ENCODE measurements at regions not wholly inside any gene's neighbourhood (a gene's known extent, or its start where the extent isn't known, plus 50 kb on each side); places are given as distances from the start of the nearest gene placed in this dataset.

- peaks cover 65% of the 10 kb centered on the region for H3K4me1 Mint-ChIP-seq (ENCODE audit: low read depth, unreplicated experiment)
- no peak for FAIRE-seq
Observed at GRCh38 chr6:56806368-56806767, 148.5 kb upstream of the BEND6 start.

GRCh38 chr6:56804996-56805395 lies 149.9 kb upstream of the BEND6 start:
- Histone ChIP-seq H3K4me3 (ENCODE audit: insufficient read depth, low read depth, low read length) (no peak overlapping the region), H3K27me3 (ENCODE audit: insufficient read depth, low read length) (no peaks in the 10 kb centered on the region), H3K9ac (ENCODE audit: low read length) (peak overlapping the region; percentile 64), H4K20me1 (ENCODE audit: insufficient read depth, low read length) (peaks cover 11% of the 10 kb centered on the region), H3K4me1 (ENCODE audit: insufficient read depth, low read length) (peaks cover 61% of the 10 kb centered on the region), H3K27ac (ENCODE audit: low read depth, low read length) (peak overlapping the region; percentile 89), H3K4me2 (ENCODE audit: low read length) (peak overlapping the region; percentile 62), H2AFZ (ENCODE audit: low read depth, low read length) (no peak overlapping the region), H3K9me3 (ENCODE audit: insufficient read depth, low read depth, low read length) (no peaks in the 10 kb centered on the region), H3K36me3 (ENCODE audit: insufficient read depth, low read length) (no peaks in the 10 kb centered on the region), H3K79me2 (ENCODE audit: insufficient read depth, low read length) (peaks cover 96% of the 10 kb centered on the region)
- peak; percentile 86 for DNase-seq (ENCODE audit: low read depth)
- TF ChIP-seq CTCF (IDR thresholded peaks at IDR 0.05; ENCODE audit: insufficient read depth, low read depth, low read length), result no peak
- no peak for TF ChIP-seq EZH2 (IDR thresholded peaks at IDR 0.05; ENCODE audit: insufficient read depth, low read length)
- peak overlapping the region; percentile 93 for H3K27ac Mint-ChIP-seq (ENCODE audit: unreplicated experiment)
- no peak overlapping the region for H3K4me3 Mint-ChIP-seq (ENCODE audit: unreplicated experiment)
- FAIRE-seq, result no peak
- H3K4me1 Mint-ChIP-seq (ENCODE audit: low read depth, unreplicated experiment), result peaks cover 68% of the 10 kb centered on the region
- H3K36me3 Mint-ChIP-seq (ENCODE audit: low read depth, unreplicated experiment), result no peaks in the 10 kb centered on the region
- H3K9me3 Mint-ChIP-seq (ENCODE audit: unreplicated experiment), result no peaks in the 10 kb centered on the region
- no peaks in the 10 kb centered on the region for H3K27me3 Mint-ChIP-seq (ENCODE audit: low read depth, unreplicated experiment)

More at GRCh38 chr6:56806368-56806767, 148.5 kb upstream of the BEND6 start:
- no peaks in the 10 kb centered on the region for H3K36me3 ChIP-seq (ENCODE audit: insufficient read depth, low read length)
- H4K20me1 ChIP-seq (ENCODE audit: insufficient read depth, low read length), result peaks cover 11% of the 10 kb centered on the region
- H3K9me3 ChIP-seq (ENCODE audit: insufficient read depth, low read depth, low read length), result no peaks in the 10 kb centered on the region
- no peaks in the 10 kb centered on the region for H3K27me3 ChIP-seq (ENCODE audit: insufficient read depth, low read length)
- H3K4me2 ChIP-seq (ENCODE audit: low read length), result no peak overlapping the region
- no peak for DNase-seq (ENCODE audit: low read depth)
- no peak overlapping the region for H2AFZ ChIP-seq (ENCODE audit: low read depth, low read length)
- H3K9ac ChIP-seq (ENCODE audit: low read length), result no peak overlapping the region
- Mint-ChIP-seq H3K4me3 (ENCODE audit: unreplicated experiment) (no peak overlapping the region), H3K27ac (ENCODE audit: unreplicated experiment) (peak overlapping the region; percentile 8), H3K36me3 (ENCODE audit: low read depth, unreplicated experiment) (no peaks in the 10 kb centered on the region), H3K27me3 (ENCODE audit: low read depth, unreplicated experiment) (no peaks in the 10 kb centered on the region), H3K9me3 (ENCODE audit: unreplicated experiment) (no peaks in the 10 kb centered on the region)
- TF ChIP-seq EZH2 (IDR thresholded peaks at IDR 0.05; ENCODE audit: insufficient read depth, low read length), result no peak
- no peak for TF ChIP-seq CTCF (IDR thresholded peaks at IDR 0.05; ENCODE audit: insufficient read depth, low read depth, low read length)
- H3K79me2 ChIP-seq (ENCODE audit: insufficient read depth, low read length), result peaks cover 96% of the 10 kb centered on the region
- peaks cover 61% of the 10 kb centered on the region for H3K4me1 ChIP-seq (ENCODE audit: insufficient read depth, low read length)
- H3K4me3 ChIP-seq (ENCODE audit: insufficient read depth, low read depth, low read length), result no peak overlapping the region
- H3K27ac ChIP-seq (ENCODE audit: low read depth, low read length), result peak overlapping the region; percentile 89

GRCh38 chr6:56803594-56803993 lies 151.3 kb upstream of the BEND6 start:
- Histone ChIP-seq H3K4me1 (ENCODE audit: insufficient read depth, low read length) (peaks cover 52% of the 10 kb centered on the region), H4K20me1 (ENCODE audit: insufficient read depth, low read length) (peaks cover 5% of the 10 kb centered on the region), H3K79me2 (ENCODE audit: insufficient read depth, low read length) (peaks cover 97% of the 10 kb centered on the region), H3K9me3 (ENCODE audit: insufficient read depth, low read depth, low read length) (no peaks in the 10 kb centered on the region), H3K27ac (ENCODE audit: low read depth, low read length) (peak overlapping the region; percentile 89), H3K4me2 (ENCODE audit: low read length) (peak overlapping the region; percentile 53), H3K4me3 (ENCODE audit: insufficient read depth, low read depth, low read length) (no peak overlapping the region), H3K36me3 (ENCODE audit: insufficient read depth, low read length) (no peaks in the 10 kb centered on the region), H3K27me3 (ENCODE audit: insufficient read depth, low read length) (no peaks in the 10 kb centered on the region), H2AFZ (ENCODE audit: low read depth, low read length) (no peak overlapping the region), H3K9ac (ENCODE audit: low read length) (peak overlapping the region; percentile 9)
- no peaks in the 10 kb centered on the region for H3K27me3 Mint-ChIP-seq (ENCODE audit: low read depth, unreplicated experiment)
- no peaks in the 10 kb centered on the region for H3K36me3 Mint-ChIP-seq (ENCODE audit: low read depth, unreplicated experiment)
- H3K9me3 Mint-ChIP-seq (ENCODE audit: unreplicated experiment), result no peaks in the 10 kb centered on the region
- peak overlapping the region; percentile 74 for H3K27ac Mint-ChIP-seq (ENCODE audit: unreplicated experiment)
- no peak for FAIRE-seq
- H3K4me1 Mint-ChIP-seq (ENCODE audit: low read depth, unreplicated experiment), result peaks cover 65% of the 10 kb centered on the region
- H3K4me3 Mint-ChIP-seq (ENCODE audit: unreplicated experiment), result peak overlapping the region; percentile 51
- peak; percentile 78 for DNase-seq (ENCODE audit: low read depth)
- no peak for TF ChIP-seq EZH2 (IDR thresholded peaks at IDR 0.05; ENCODE audit: insufficient read depth, low read length)
- no peak for TF ChIP-seq CTCF (IDR thresholded peaks at IDR 0.05; ENCODE audit: insufficient read depth, low read depth, low read length)

Measured in astrocyte (in vitro differentiated cells and primary cell).